Tibial nerve (tissue), 4 donors: ENCODE measurements at regions not wholly inside any gene's neighbourhood (a gene's known extent, or its start where the extent isn't known, plus 50 kb on each side); places are given as distances from the start of the nearest gene placed in this dataset.

Experiments used
- DNase-seq, 2 donors: peaks; one replicate each; pipeline ENCODE4 v3.0.0-alpha.2; 2019; ENCODE audit warnings: low spot score in 2 of 2
- H3K27ac ChIP-seq, 4 donors: fragments of 200-600 bp; sonication (generic) in 3 of 4; one replicate each; pipeline ENCODE4 v1.5.1; 2017 to 2019; ENCODE audit warnings: mild to moderate bottlenecking in 1 of 4
- H3K27me3 ChIP-seq, 2 donors: fragments of 200-600 bp; sonication (generic) in 1 of 2; one replicate each; pipeline versions ENCODE4 v1.5.1 to v1.6.0; 2017 to 2019
- H3K36me3 ChIP-seq, 3 donors: fragments of 200-600 bp; sonication (generic); one replicate each; pipeline ENCODE4 v1.5.1; 2018 to 2019
- H3K4me1 ChIP-seq, 4 donors: fragments of 200-600 bp; sonication (generic) in 3 of 4; one replicate each; pipeline ENCODE4 v1.5.1; 2017 to 2019
- H3K4me3 ChIP-seq, 4 donors: fragments of 200-600 bp; sonication (generic) in 3 of 4; one replicate each; pipeline ENCODE4 v1.5.1; 2017 to 2019; ENCODE audit warnings: mild to moderate bottlenecking in 1 of 4, moderate library complexity in 1 of 4
- H3K9me3 ChIP-seq, 4 donors: fragments of 200-600 bp; sonication (generic) in 3 of 4; one replicate each; pipeline ENCODE4 v1.5.1; 2017 to 2019
- CTCF ChIP-seq, 5 experiments: fragments of 200-600 bp in 3 of 5; fragments of 450-650 bp in 2 of 5; sonication (generic) in 3 of 5; IDR thresholded peaks; one replicate each; pipeline ENCODE4 v1.5.1; 2016 to 2019; ENCODE audit warnings: antibody characterized with exemption in 5 of 5, mild to moderate bottlenecking in 3 of 5, moderate library complexity in 2 of 5
- EP300 ChIP-seq, 2 donors: sonication (generic); formaldehyde crosslinking; IDR thresholded peaks; one replicate each; pipeline ENCODE4 v1.6.1; 2017; ENCODE audit warnings: antibody characterized with exemption in 2 of 2, mild to moderate bottlenecking in 1 of 2
- POLR2A ChIP-seq, 2 donors: fragments of 450-650 bp; IDR thresholded peaks; one replicate each; pipeline ENCODE4 v1.6.1; 2017; ENCODE audit warnings: antibody characterized with exemption in 2 of 2, mild to moderate bottlenecking in 2 of 2, moderate library complexity in 2 of 2
- WGBS, 2 donors: methylation state at CpG; one replicate each; pipeline ENCODE4 v1.1.5; 2018; 5-methylcytosine and 5-hydroxymethylcytosine counted together

DNA sequence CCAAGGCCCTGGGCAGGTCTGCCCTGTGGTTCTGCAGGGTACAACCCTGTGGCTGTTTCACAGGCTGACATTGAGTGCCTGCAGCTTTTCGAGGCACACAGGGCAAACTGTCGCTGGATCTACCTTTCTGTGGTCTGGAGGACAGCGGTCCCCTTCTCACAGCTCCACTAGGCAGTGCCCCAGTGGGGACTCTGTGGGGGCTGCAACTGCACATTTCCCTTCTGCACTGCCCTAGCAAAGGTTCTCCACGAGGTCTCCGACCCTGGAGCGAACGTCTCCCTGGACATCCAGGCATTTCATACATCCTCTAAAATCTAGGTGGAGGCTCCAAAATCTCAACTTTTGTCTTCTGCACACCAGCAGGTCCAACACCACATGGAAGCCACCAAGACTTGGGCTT lies 1645.2 kb upstream of the CDH6 start:
- no peaks in the 10 kb centered on the region for H3K27me3 ChIP-seq
- DNase-seq, result no peak
- H3K4me3 ChIP-seq, result no peak overlapping the region
- H3K9me3 ChIP-seq, result no peaks in the 10 kb centered on the region
- 73 to 93% methylated on average over 7 of the region's 7 CpGs for WGBS, 2 donors
- H3K4me1 ChIP-seq, result no peaks in the 10 kb centered on the region
- no peaks in the 10 kb centered on the region for H3K36me3 ChIP-seq
- TF ChIP-seq POLR2A (IDR thresholded peaks at IDR 0.05) (no peak), CTCF (IDR thresholded peaks at IDR 0.05) (no peak), EP300 (IDR thresholded peaks at IDR 0.05) (no peak)
- no peak overlapping the region for H3K27ac ChIP-seq

- H3K9me3 ChIP-seq, result no peaks in the 10 kb centered on the region
- H3K4me1 ChIP-seq, result no peaks in the 10 kb centered on the region
- H3K27ac ChIP-seq, result no peak overlapping the region
- H3K27me3 ChIP-seq, result no peaks in the 10 kb centered on the region
- DNase-seq, result no peak
- H3K4me3 ChIP-seq, result no peak overlapping the region
- TF ChIP-seq EP300 (IDR thresholded peaks at IDR 0.05), result no peak
- H3K36me3 ChIP-seq, result no peaks in the 10 kb centered on the region
- 56 to 59% methylated on average over 6 of the region's 6 CpGs for WGBS, 2 donors
Measured at GRCh38 chr5:29547236-29547865, 1646.1 kb upstream of the CDH6 start.

- WGBS, 2 donors, result 80 to 83% methylated on average over 2 of the region's 2 CpGs
- Histone ChIP-seq H3K36me3 (no peaks in the 10 kb centered on the region), H3K4me1 (no peaks in the 10 kb centered on the region), H3K27me3 (no peaks in the 10 kb centered on the region), H3K4me3 (no peak overlapping the region), H3K9me3 (peaks cover 0 to 6% (median 0%) of the 10 kb centered on the region in 4 donors), H3K27ac (no peak overlapping the region)
- no peak for DNase-seq
- TF ChIP-seq EP300 (IDR thresholded peaks at IDR 0.05) (no peak), POLR2A (IDR thresholded peaks at IDR 0.05) (no peak), CTCF (IDR thresholded peaks at IDR 0.05) (no peak)
Measured at GRCh38 chr5:29543501-29543900, 1650.0 kb upstream of the CDH6 start.

DNA sequence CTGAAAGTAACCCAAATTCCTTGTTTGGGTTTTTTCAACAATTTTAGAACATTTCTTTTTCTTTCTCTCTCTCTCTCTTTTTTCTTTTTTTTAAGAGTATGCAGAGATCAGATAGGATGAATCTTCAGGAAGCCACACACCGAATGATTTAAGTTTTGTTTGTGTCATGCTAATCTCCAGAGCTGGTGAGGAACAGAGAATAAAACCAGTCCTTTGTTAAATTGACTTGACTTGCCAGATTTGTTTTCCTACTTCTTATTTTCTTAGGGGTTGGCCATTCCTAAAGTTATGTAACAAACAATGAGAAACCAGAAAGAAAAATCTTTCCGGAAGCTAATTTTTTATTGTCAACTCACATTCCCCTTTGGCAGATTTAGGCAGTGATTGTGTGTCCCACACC lies 1669.3 kb upstream of the CDH6 start:
- no peak for DNase-seq
- H3K27ac ChIP-seq, result no peak overlapping the region
- no peaks in the 10 kb centered on the region for H3K36me3 ChIP-seq
- 35 to 53% methylated on average over 2 of the region's 2 CpGs for WGBS, 2 donors
- H3K4me1 ChIP-seq, result no peaks in the 10 kb centered on the region
- no peak overlapping the region for H3K4me3 ChIP-seq
- no peaks in the 10 kb centered on the region for H3K9me3 ChIP-seq
- TF ChIP-seq POLR2A (IDR thresholded peaks at IDR 0.05), result no peak
- no peak for TF ChIP-seq EP300 (IDR thresholded peaks at IDR 0.05)
- TF ChIP-seq CTCF (IDR thresholded peaks at IDR 0.05), result no peak
- H3K27me3 ChIP-seq, result no peaks in the 10 kb centered on the region

DNA sequence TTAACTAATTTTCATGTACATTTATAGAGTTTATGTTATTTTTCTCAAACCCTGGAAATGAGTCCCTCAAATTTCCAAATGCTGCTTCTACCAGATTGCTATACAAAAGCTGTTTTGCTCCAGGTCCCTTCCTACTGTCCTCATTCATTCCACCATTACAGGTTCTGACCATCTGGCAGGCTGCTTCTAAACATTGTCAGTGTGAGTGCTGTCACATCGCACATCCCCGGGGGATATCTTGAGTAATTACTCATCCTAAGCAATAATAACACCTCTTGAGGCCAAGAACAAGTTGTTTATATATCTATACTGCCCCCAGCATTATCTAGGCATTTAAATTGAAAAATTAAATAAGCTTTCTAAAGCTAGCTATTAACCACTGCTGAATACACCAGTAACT lies 1675.3 kb upstream of the CDH6 start:
- 79 to 82% methylated on average over 2 of the region's 2 CpGs for WGBS, 2 donors
- Histone ChIP-seq H3K9me3 (no peaks in the 10 kb centered on the region), H3K36me3 (no peaks in the 10 kb centered on the region), H3K4me1 (no peaks in the 10 kb centered on the region), H3K27me3 (no peaks in the 10 kb centered on the region), H3K27ac (no peak overlapping the region), H3K4me3 (no peak overlapping the region)
- TF ChIP-seq CTCF (IDR thresholded peaks at IDR 0.05), result no peak
- TF ChIP-seq EP300 (IDR thresholded peaks at IDR 0.05), result no peak
- no peak for TF ChIP-seq POLR2A (IDR thresholded peaks at IDR 0.05)
- DNase-seq, result no peak

- no peak for TF ChIP-seq CTCF (IDR thresholded peaks at IDR 0.05)
- no peak for TF ChIP-seq EP300 (IDR thresholded peaks at IDR 0.05)
- Histone ChIP-seq H3K27ac (no peak overlapping the region), H3K4me3 (no peak overlapping the region), H3K4me1 (no peaks in the 10 kb centered on the region), H3K9me3 (no peaks in the 10 kb centered on the region), H3K27me3 (no peaks in the 10 kb centered on the region), H3K36me3 (no peaks in the 10 kb centered on the region)
- WGBS, 2 donors, result 84 to 90% methylated on average over 2 of the region's 2 CpGs
- DNase-seq, result no peak
Measured at GRCh38 chr5:29516224-29516623, 1677.3 kb upstream of the CDH6 start.
